ENCODE measurements at regions not wholly inside any gene's neighbourhood (a gene's known extent, or its start where the extent isn't known, plus 50 kb on each side); places are given as distances from the start of the nearest gene placed in this dataset.

DNA sequence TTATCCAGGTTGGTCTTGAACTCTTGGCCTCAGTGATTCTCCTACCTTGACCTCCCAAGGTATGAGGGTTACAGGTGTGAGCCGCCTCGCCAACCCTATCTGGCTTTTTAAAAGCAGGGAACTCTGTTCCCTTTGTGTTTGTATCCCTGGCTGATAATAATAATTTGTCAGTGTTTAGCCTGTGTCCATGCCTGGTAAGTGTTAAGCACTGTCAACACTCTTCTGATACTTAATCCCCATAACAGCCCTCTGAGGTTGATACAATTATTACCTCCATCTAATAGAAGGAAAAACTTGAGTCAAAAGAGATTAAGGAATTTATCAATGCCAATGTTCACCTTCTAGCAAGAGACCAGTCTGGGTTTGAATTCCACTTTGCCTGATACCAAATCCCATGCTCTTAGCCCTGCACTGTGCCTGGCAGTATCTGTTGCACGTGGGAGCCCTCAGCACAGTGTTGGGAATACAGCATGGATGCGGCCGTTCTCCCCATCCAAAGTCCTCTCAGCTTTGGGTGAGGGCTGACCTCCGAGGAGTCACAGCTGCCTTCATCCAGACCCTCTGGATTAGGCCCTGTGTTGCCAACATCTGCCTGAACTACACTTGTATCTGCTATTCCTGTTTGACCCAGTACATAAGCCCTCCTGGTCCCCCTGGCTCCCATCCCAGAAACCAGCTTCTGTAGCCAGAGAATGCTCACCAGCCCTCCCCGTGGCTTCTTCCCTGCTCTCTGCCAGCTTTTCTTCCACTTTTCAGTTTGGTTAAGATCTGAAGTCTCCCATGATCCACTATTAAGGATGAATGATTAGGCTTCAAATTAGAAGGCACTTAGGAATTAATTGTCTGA lies 335.6 kb upstream of the ASIC2 start:
- no peak for ATAC-seq (ENCODE audit: low read depth)

More for the DNA sequence above, 335.6 kb upstream of the ASIC2 start:
- intact Hi-C loops (cut with micrococcal nuclease) (no loop called here), dilution Hi-C loops (cut with HindIII; ENCODE audit: low sequenced_read_pairs, unreplicated experiment) (no loop called here), in situ Hi-C loops (cut with MboI; ENCODE audit: low sequenced_read_pairs) (no loop called here)
- H3K4me3 ChIP-seq (ENCODE audit: insufficient read depth, low read depth, low read length) = no peak overlapping the region
- H4K5ac ChIP-seq (ENCODE audit: low read depth, low read length) = no peak overlapping the region
- H3K9me3 ChIP-seq (ENCODE audit: control insufficient read depth, insufficient read depth, low read length) = peaks cover 2% of the 10 kb centered on the region; the same call in 1 of the 2 replicates
- no peak overlapping the region for H3K4me2 ChIP-seq (ENCODE audit: low read depth, low read length)
- H3K4me1 ChIP-seq (ENCODE audit: control insufficient read depth, insufficient read depth, low read length) = no peaks in the 10 kb centered on the region
- H3K14ac ChIP-seq (replicated peaks; ENCODE audit: low read depth, low read length) = no peak overlapping the region
- no peaks in the 10 kb centered on the region for H3K27me3 ChIP-seq (ENCODE audit: control insufficient read depth, insufficient read depth, low read length)
- H2AK5ac ChIP-seq (ENCODE audit: low read depth, low read length) = no peak overlapping the region
- no peak overlapping the region for H4K91ac ChIP-seq (ENCODE audit: insufficient read depth, low read depth, low read length)
- no peak overlapping the region for H2BK20ac ChIP-seq (ENCODE audit: low read depth, low read length)
- H3K18ac ChIP-seq (ENCODE audit: low read depth, low read length) = no peak overlapping the region
- no peak overlapping the region for H2BK15ac ChIP-seq (ENCODE audit: low read depth, low read length)
- no peak overlapping the region for H4K8ac ChIP-seq (ENCODE audit: low read depth in 2 of 2, low read length in 2 of 2)
- no peaks in the 10 kb centered on the region for H3K79me1 ChIP-seq (ENCODE audit: low read depth in 1 of 2, low read length in 2 of 2)
- H2BK120ac ChIP-seq (ENCODE audit: low read depth, low read length) = no peak overlapping the region
- TF ChIP-seq FOS (IDR thresholded peaks at IDR 0.05; ENCODE audit: low read depth, low read length) = no peak
- TF ChIP-seq CEBPB (IDR thresholded peaks at IDR 0.05; ENCODE audit: low read depth, low read length) = no peak
- TF ChIP-seq SMC3 (IDR thresholded peaks at IDR 0.05; ENCODE audit: low read depth, low read length) = no peak
- no peak for TF ChIP-seq POLR2A (IDR thresholded peaks at IDR 0.05; ENCODE audit: low read depth, low read length)
- TF ChIP-seq MAFK (IDR thresholded peaks at IDR 0.05; ENCODE audit: low read depth, low read length) = no peak
- TF ChIP-seq MXI1 (IDR thresholded peaks at IDR 0.05; ENCODE audit: borderline replicate concordance, low read depth, low read length) = no peak
- TF ChIP-seq, protein P1, sequence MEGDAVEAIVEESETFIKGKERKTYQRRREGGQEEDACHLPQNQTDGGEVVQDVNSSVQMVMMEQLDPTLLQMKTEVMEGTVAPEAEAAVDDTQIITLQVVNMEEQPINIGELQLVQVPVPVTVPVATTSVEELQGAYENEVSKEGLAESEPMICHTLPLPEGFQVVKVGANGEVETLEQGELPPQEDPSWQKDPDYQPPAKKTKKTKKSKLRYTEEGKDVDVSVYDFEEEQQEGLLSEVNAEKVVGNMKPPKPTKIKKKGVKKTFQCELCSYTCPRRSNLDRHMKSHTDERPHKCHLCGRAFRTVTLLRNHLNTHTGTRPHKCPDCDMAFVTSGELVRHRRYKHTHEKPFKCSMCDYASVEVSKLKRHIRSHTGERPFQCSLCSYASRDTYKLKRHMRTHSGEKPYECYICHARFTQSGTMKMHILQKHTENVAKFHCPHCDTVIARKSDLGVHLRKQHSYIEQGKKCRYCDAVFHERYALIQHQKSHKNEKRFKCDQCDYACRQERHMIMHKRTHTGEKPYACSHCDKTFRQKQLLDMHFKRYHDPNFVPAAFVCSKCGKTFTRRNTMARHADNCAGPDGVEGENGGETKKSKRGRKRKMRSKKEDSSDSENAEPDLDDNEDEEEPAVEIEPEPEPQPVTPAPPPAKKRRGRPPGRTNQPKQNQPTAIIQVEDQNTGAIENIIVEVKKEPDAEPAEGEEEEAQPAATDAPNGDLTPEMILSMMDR (conservative IDR thresholded peaks at IDR 0.05; ENCODE audit: low read depth, low read length) = no peak
- no peak for TF ChIP-seq BHLHE40 (IDR thresholded peaks at IDR 0.05; ENCODE audit: low read depth, low read length)
- no peak for TF ChIP-seq CHD1 (IDR thresholded peaks at IDR 0.05; ENCODE audit: low read depth, low read length)
- TF ChIP-seq, protein P2, sequence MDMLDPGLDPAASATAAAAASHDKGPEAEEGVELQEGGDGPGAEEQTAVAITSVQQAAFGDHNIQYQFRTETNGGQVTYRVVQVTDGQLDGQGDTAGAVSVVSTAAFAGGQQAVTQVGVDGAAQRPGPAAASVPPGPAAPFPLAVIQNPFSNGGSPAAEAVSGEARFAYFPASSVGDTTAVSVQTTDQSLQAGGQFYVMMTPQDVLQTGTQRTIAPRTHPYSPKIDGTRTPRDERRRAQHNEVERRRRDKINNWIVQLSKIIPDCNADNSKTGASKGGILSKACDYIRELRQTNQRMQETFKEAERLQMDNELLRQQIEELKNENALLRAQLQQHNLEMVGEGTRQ (IDR thresholded peaks at IDR 0.05; ENCODE audit: low read depth, low read length) = no peak
- TF ChIP-seq ELK1 (IDR thresholded peaks at IDR 0.05; ENCODE audit: borderline replicate concordance, low read depth, low read length) = no peak
- no peak for TF ChIP-seq NFE2L2 (IDR thresholded peaks at IDR 0.05; ENCODE audit: low read depth, low read length)
- no peak overlapping the region for H2AK9ac ChIP-seq (replicated peaks; ENCODE audit: low read depth, low read length, poor library complexity)
- H3K23ac ChIP-seq (ENCODE audit: low read depth, low read length) = no peak overlapping the region
- no peak overlapping the region for H2AFZ ChIP-seq (replicated peaks; ENCODE audit: low read length, poor library complexity)
- H3K56ac ChIP-seq (ENCODE audit: extremely low read depth, insufficient read depth, low read length) = no peak overlapping the region
- BruUV-seq (replicated peaks) = no TSS peak
- H4K20me1 ChIP-seq (ENCODE audit: insufficient read depth, low read length) = no peaks in the 10 kb centered on the region
- no peaks in the 10 kb centered on the region for H3K9me1 ChIP-seq (ENCODE audit: insufficient read depth, low read length)
- H3K4ac ChIP-seq (ENCODE audit: low read depth, low read length) = no peak overlapping the region
- ChIA-PET POLR2A (ENCODE audit: unreplicated experiment) (no interaction called here), CTCF (no interaction called here)
- H3K27ac ChIP-seq (ENCODE audit: insufficient read depth, low read length) = no peak overlapping the region
- DNase-seq = no peak
- H3K9ac ChIP-seq (ENCODE audit: low read depth, low read length) = no peak overlapping the region
- 21% methylated on average over 4 of the region's 7 CpGs; no CpG with 5 or more reads in 1 of the 2 experiments for WGBS, 2 experiments (ENCODE audit: extremely low coverage in 2 of 2, insufficient read length in 1 of 2)
- H2BK5ac ChIP-seq (ENCODE audit: low read depth, low read length, poor library complexity, severe bottlenecking) = no peak overlapping the region
- H3K36me3 ChIP-seq (ENCODE audit: control insufficient read depth, insufficient read depth, low read length) = no peaks in the 10 kb centered on the region

Measured in IMR-90 (cell line).